ENCODE measurements at regions not wholly inside any gene's neighbourhood (a gene's known extent, or its start where the extent isn't known, plus 50 kb on each side); places are given as distances from the start of the nearest gene placed in this dataset.

- Mint-ChIP-seq H3K27me3 (ENCODE audit: insufficient read depth, low read depth, poor library complexity) (no peaks in the 10 kb centered on the region), H3K4me1 (no peaks in the 10 kb centered on the region), H3K4me3 (no peak overlapping the region), H3K9me3 (no peaks in the 10 kb centered on the region), H3K27ac (no peak overlapping the region), H3K36me3 (ENCODE audit: low read depth) (no peaks in the 10 kb centered on the region)
- no peaks in the 10 kb centered on the region for H3K4me1 ChIP-seq (ENCODE audit: insufficient read depth)
- H3K79me2 ChIP-seq (replicated peaks; ENCODE audit: insufficient read depth), result no peaks in the 10 kb centered on the region
- TF ChIP-seq REST (IDR thresholded peaks at IDR 0.05; ENCODE audit: unreplicated experiment) (no peak), ZNF114 (CRISPR knock-in tag; IDR thresholded peaks at IDR 0.05) (no peak), ZNF331 (CRISPR knock-in tag; IDR thresholded peaks at IDR 0.05; ENCODE audit: low read depth) (no peak), EZH2phosphoT487 (IDR thresholded peaks at IDR 0.05; ENCODE audit: unreplicated experiment) (no peak), ETS1 (IDR thresholded peaks at IDR 0.05) (no peak), CREB1 (CRISPR knock-in tag; IDR thresholded peaks at IDR 0.05; ENCODE audit: low read depth) (no peak), CTCF (conservative IDR thresholded peaks at IDR 0.05; ENCODE audit: low read depth in 2 of 2) (no peak), JUNB (IDR thresholded peaks at IDR 0.05; ENCODE audit: unreplicated experiment) (no peak), POLR2AphosphoS5 (IDR thresholded peaks at IDR 0.05; ENCODE audit: low read depth) (no peak), EZH2 (IDR thresholded peaks at IDR 0.05; ENCODE audit: low read depth, unreplicated experiment) (no peak), NANOG (IDR thresholded peaks at IDR 0.05; ENCODE audit: borderline replicate concordance) (no peak), ZNF462 (CRISPR knock-in tag; IDR thresholded peaks at IDR 0.05) (no peak), STAT1 (IDR thresholded peaks at IDR 0.05; ENCODE audit: unreplicated experiment) (no peak)
- ATAC-seq (no peak), DNase-seq (ENCODE audit: low spot score) (no peak)
- 0 out of 2 replicates have a peak, but pooled peaks cover 12% of the 10 kb centered on the region for H3K9me2 ChIP-seq (ENCODE audit: insufficient read depth)
- H2AFZ ChIP-seq, result no peak overlapping the region
- no peaks in the 10 kb centered on the region for H3K27me3 ChIP-seq (ENCODE audit: insufficient read depth)
- H3K36me3 ChIP-seq (ENCODE audit: insufficient read depth), result no peaks in the 10 kb centered on the region
- H4K20me1 ChIP-seq (replicated peaks; ENCODE audit: insufficient read depth), result no peaks in the 10 kb centered on the region
- H3K27ac ChIP-seq (ENCODE audit: low read depth), result no peak overlapping the region
- no peak overlapping the region for H3K4me2 ChIP-seq
- no peak overlapping the region for H3K4me3 ChIP-seq
- H3F3A ChIP-seq (replicated peaks; ENCODE audit: low read depth), result no peaks in the 10 kb centered on the region
Measured at GRCh38 chr9:107696302-107696701, 206.7 kb upstream of the KLF4 start.

Measured in GM23338 (cell line).